ENCODE measurements at regions not wholly inside any gene's neighbourhood (a gene's known extent, or its start where the extent isn't known, plus 50 kb on each side); places are given as distances from the start of the nearest gene placed in this dataset.
A peak's percentile ranks its signal among the peaks of the same experiment; 100 is the strongest.

GRCh38 chr1:104780470-104781078 lies 1030.9 kb downstream of the AMY1C start:
- Histone ChIP-seq H3K4me3 (ENCODE audit: low read depth, low read length, poor library complexity, severe bottlenecking) (no peak overlapping the region), H3K4me1 (ENCODE audit: insufficient read depth, low read length, poor library complexity, severe bottlenecking) (no peaks in the 10 kb centered on the region), H3K36me3 (ENCODE audit: insufficient read depth, low read length, poor library complexity, severe bottlenecking) (no peaks in the 10 kb centered on the region), H3K27ac (ENCODE audit: low read depth, low read length, poor library complexity, severe bottlenecking) (no peak overlapping the region), H3K9me3 (ENCODE audit: low read depth, low read length, poor library complexity, severe bottlenecking) (no peaks in the 10 kb centered on the region), H3K27me3 (replicated peaks; ENCODE audit: insufficient read depth, low read depth, low read length, poor library complexity) (no peaks in the 10 kb centered on the region)
- peak; percentile 65 for DNase-seq (ENCODE audit: low spot score)
- BruUV-seq (replicated peaks), result no TSS peak
- intact Hi-C loops (cut with micrococcal nuclease; ENCODE audit: unreplicated experiment), result loop anchor here (1.0 to 2.0 kb wide), 2 partner anchors 248 to 1012 kb away; no protein-coding TSS in a partner anchor
- ChIA-PET CTCF (no interaction called here), POLR2A (ENCODE audit: low non-redundant PET) (no interaction called here)
- TF ChIP-seq CTCF (conservative IDR thresholded peaks at IDR 0.05; ENCODE audit: low read depth, low read length) (peak; percentile 83), EZH2 (IDR thresholded peaks at IDR 0.05; ENCODE audit: borderline replicate concordance, low read depth, low read length, poor library complexity, severe bottlenecking) (no peak)

- POLR2A ChIA-PET (ENCODE audit: low non-redundant PET), result no interaction called here
- intact Hi-C loops (cut with micrococcal nuclease; ENCODE audit: unreplicated experiment), result no loop called here
- BruUV-seq (replicated peaks), result no TSS peak
- Histone ChIP-seq H3K4me3 (ENCODE audit: low read depth, low read length, poor library complexity, severe bottlenecking) (no peak overlapping the region), H3K36me3 (ENCODE audit: insufficient read depth, low read length, poor library complexity, severe bottlenecking) (no peaks in the 10 kb centered on the region), H3K27me3 (replicated peaks; ENCODE audit: insufficient read depth, low read depth, low read length, poor library complexity) (no peaks in the 10 kb centered on the region), H3K27ac (ENCODE audit: low read depth, low read length, poor library complexity, severe bottlenecking) (no peak overlapping the region), H3K9me3 (ENCODE audit: low read depth, low read length, poor library complexity, severe bottlenecking) (no peaks in the 10 kb centered on the region), H3K4me1 (ENCODE audit: insufficient read depth, low read length, poor library complexity, severe bottlenecking) (no peaks in the 10 kb centered on the region)
- no peak for TF ChIP-seq CTCF (conservative IDR thresholded peaks at IDR 0.05; ENCODE audit: low read depth, low read length)
- no peak for TF ChIP-seq EZH2 (IDR thresholded peaks at IDR 0.05; ENCODE audit: borderline replicate concordance, low read depth, low read length, poor library complexity, severe bottlenecking)
- DNase-seq (ENCODE audit: low spot score), result no peak
- CTCF ChIA-PET, result no interaction called here
Observed at GRCh38 chr1:104785575-104786187, 1036.0 kb downstream of the AMY1C start.

- no peaks in the 10 kb centered on the region for H3K36me3 ChIP-seq (ENCODE audit: insufficient read depth, low read length, poor library complexity, severe bottlenecking)
- BruUV-seq (replicated peaks), result no TSS peak
- intact Hi-C loops (cut with micrococcal nuclease; ENCODE audit: unreplicated experiment), result no loop called here
- H3K4me3 ChIP-seq (ENCODE audit: low read depth, low read length, poor library complexity, severe bottlenecking), result no peak overlapping the region
- H3K9me3 ChIP-seq (ENCODE audit: low read depth, low read length, poor library complexity, severe bottlenecking), result no peaks in the 10 kb centered on the region
- DNase-seq (ENCODE audit: low spot score), result no peak
- CTCF ChIA-PET, result interaction anchor here (1.3 kb wide), 1 partner anchor 240 kb away, joined by 3 read pairs; no protein-coding TSS in a partner anchor
- H3K4me1 ChIP-seq (ENCODE audit: insufficient read depth, low read length, poor library complexity, severe bottlenecking), result no peaks in the 10 kb centered on the region
- POLR2A ChIA-PET (ENCODE audit: low non-redundant PET), result no interaction called here
- TF ChIP-seq CTCF (conservative IDR thresholded peaks at IDR 0.05; ENCODE audit: low read depth, low read length) (no peak), EZH2 (IDR thresholded peaks at IDR 0.05; ENCODE audit: borderline replicate concordance, low read depth, low read length, poor library complexity, severe bottlenecking) (no peak)
- no peaks in the 10 kb centered on the region for H3K27me3 ChIP-seq (replicated peaks; ENCODE audit: insufficient read depth, low read depth, low read length, poor library complexity)
- no peak overlapping the region for H3K27ac ChIP-seq (ENCODE audit: low read depth, low read length, poor library complexity, severe bottlenecking)
Observed at GRCh38 chr1:104787866-104788510, 1038.3 kb downstream of the AMY1C start.

Data from A673 (cell line).